A673 (cell line): ENCODE measurements at regions not wholly inside any gene's neighbourhood (a gene's known extent, or its start where the extent isn't known, plus 50 kb on each side); places are given as distances from the start of the nearest gene placed in this dataset.
"Not testable (repeated sequence)": the region's sequence is repeated elsewhere in the genome, so short reads cannot be mapped to it uniquely, and the experiment has no call there.

ENCODE experiments used
- BruUV-seq: library from RNA; stranded (reverse); fragments of 400-500 nt; replicated peaks from 2 replicates; lab custom pipeline; 2021; lab: Mats Ljungman, UMichigan
- CTCF ChIA-PET: fragments of 300-600 bp; sonication (Branson Sonifier 250); formaldehyde crosslinking; loops from one replicate; lab custom pipeline; 2022; ENCODE audit warnings: antibody characterized with exemption; lab: Charles Lee
- POLR2A ChIA-PET: fragments of 300-600 bp; sonication (Branson Sonifier 250); formaldehyde crosslinking; loops from one replicate; lab custom pipeline; 2022; ENCODE audit warnings: antibody characterized with exemption; ENCODE audit not compliant: low non-redundant PET; lab: Charles Lee
- DNase-seq: peaks from one replicate; pipeline ENCODE4 v3.0.0-alpha.2; 2015; ENCODE audit warnings: low spot score
- H3K27ac ChIP-seq: fragments of 200-600 bp; sonication (generic); 2 replicates; pipeline ENCODE4 v1.5.1; 2016; ENCODE audit warnings: mixed run types, low read depth, mild to moderate bottlenecking, mixed read lengths, antibody characterized with exemption, low read length; ENCODE audit not compliant: poor library complexity, severe bottlenecking
- H3K27me3 ChIP-seq: fragments of 200-600 bp; sonication (generic); replicated peaks from 2 replicates; pipeline ENCODE4 v1.6.1; 2017; ENCODE audit warnings: mixed run types, low read depth, mild to moderate bottlenecking, mixed read lengths, antibody characterized with exemption, low read length; ENCODE audit not compliant: insufficient read depth, poor library complexity
- H3K36me3 ChIP-seq: fragments of 200-600 bp; sonication (generic); 2 replicates; pipeline ENCODE4 v1.6.1; 2016; ENCODE audit warnings: mixed run types, mild to moderate bottlenecking, mixed read lengths, antibody characterized with exemption, low read length; ENCODE audit not compliant: insufficient read depth, poor library complexity, severe bottlenecking
- H3K4me1 ChIP-seq: fragments of 200-600 bp; sonication (generic); 2 replicates; pipeline ENCODE4 v1.6.1; 2017; ENCODE audit warnings: mixed run types, mild to moderate bottlenecking, mixed read lengths, antibody characterized with exemption, low read length; ENCODE audit not compliant: insufficient read depth, poor library complexity, severe bottlenecking
- H3K4me3 ChIP-seq: fragments of 200-600 bp; sonication (generic); 2 replicates; pipeline ENCODE4 v1.5.1; 2016; ENCODE audit warnings: low read depth, mixed run types, mild to moderate bottlenecking, mixed read lengths, low read length; ENCODE audit not compliant: poor library complexity, severe bottlenecking
- H3K9me3 ChIP-seq: fragments of 200-600 bp; sonication (generic); 2 replicates; pipeline ENCODE4 v1.6.1; 2016; ENCODE audit warnings: mixed run types, low read depth, mild to moderate bottlenecking, mixed read lengths, antibody characterized with exemption, low read length; ENCODE audit not compliant: poor library complexity, severe bottlenecking
- CTCF ChIP-seq: fragments of 300-800, 200-600 bp; sonication (generic); conservative IDR thresholded peaks from 2 replicates; pipeline ENCODE4 v1.5.1; 2017; ENCODE audit warnings: low read depth, mild to moderate bottlenecking, antibody characterized with exemption, low read length, moderate library complexity, mixed read lengths
- EZH2 ChIP-seq: fragments of 200-600 bp; sonication (generic); IDR thresholded peaks from 2 replicates; pipeline ENCODE4 v1.6.1; 2017; ENCODE audit warnings: borderline replicate concordance, low read depth, mild to moderate bottlenecking, mixed read lengths, antibody characterized with exemption, low read length; ENCODE audit not compliant: poor library complexity, severe bottlenecking
- intact Hi-C: fragments of 100-400 bp; cut with micrococcal nuclease; formaldehyde crosslinking; loops from one replicate; pipeline ENCODE4 v1.10.0; 2022; ENCODE audit not compliant: unreplicated experiment

- Histone ChIP-seq H3K27me3 (peaks cover 7% of the 10 kb centered on the region), H3K27ac (no peak overlapping the region), H3K9me3 (no peaks in the 10 kb centered on the region), H3K36me3 (no peaks in the 10 kb centered on the region), H3K4me1 (no peaks in the 10 kb centered on the region), H3K4me3 (no peak overlapping the region)
- intact Hi-C loops = no loop called here
- ChIA-PET POLR2A (no interaction called here), CTCF (no interaction called here)
- no peak for DNase-seq
- BruUV-seq = no TSS peak
- TF ChIP-seq EZH2 (no peak), CTCF (no peak)
Observed at GRCh38 chr10:90096196-90096595, 394.8 kb downstream of the KIF20B start.

- H3K27me3 ChIP-seq, H3K4me1 ChIP-seq, POLR2A ChIA-PET, intact Hi-C loops, H3K36me3 ChIP-seq, DNase-seq, H3K9me3 ChIP-seq, CTCF ChIA-PET, BruUV-seq, H3K27ac ChIP-seq, H3K4me3 ChIP-seq: not testable (repeated sequence)
Observed at GRCh38 chr10:90107581-90107980, 406.2 kb downstream of the KIF20B start.

- ChIA-PET POLR2A (no interaction called here), CTCF (no interaction called here)
- no peak for TF ChIP-seq CTCF
- TF ChIP-seq EZH2 = no peak
- no peak overlapping the region for H3K4me3 ChIP-seq
- H3K9me3 ChIP-seq = no peaks in the 10 kb centered on the region
- no TSS peak for BruUV-seq
- no peaks in the 10 kb centered on the region for H3K36me3 ChIP-seq
- intact Hi-C loops = no loop called here
- no peaks in the 10 kb centered on the region for H3K4me1 ChIP-seq
- no peak overlapping the region for H3K27ac ChIP-seq
- no peak for DNase-seq
- H3K27me3 ChIP-seq = no peaks in the 10 kb centered on the region
Observed at GRCh38 chr10:90111671-90112070, 410.3 kb downstream of the KIF20B start.

GRCh38 chr10:90112681-90113080 lies 411.3 kb downstream of the KIF20B start:
- CTCF ChIA-PET = no interaction called here
- no peak for DNase-seq
- intact Hi-C loops = no loop called here

GRCh38 chr10:90118567-90118966 lies 417.2 kb downstream of the KIF20B start:
- H3K4me1 ChIP-seq, POLR2A ChIA-PET, H3K4me3 ChIP-seq, H3K9me3 ChIP-seq, H3K27ac ChIP-seq, intact Hi-C loops, BruUV-seq, CTCF ChIA-PET, H3K27me3 ChIP-seq, DNase-seq, H3K36me3 ChIP-seq: not testable (repeated sequence)

More at GRCh38 chr10:90112681-90113080, 411.3 kb downstream of the KIF20B start:
- H3K27ac ChIP-seq = no peak overlapping the region
- H3K9me3 ChIP-seq = no peaks in the 10 kb centered on the region
- BruUV-seq = no TSS peak
- H3K36me3 ChIP-seq = no peaks in the 10 kb centered on the region
- H3K4me1 ChIP-seq = no peaks in the 10 kb centered on the region
- H3K4me3 ChIP-seq = no peak overlapping the region
- TF ChIP-seq CTCF (no peak), EZH2 (no peak)
- no peaks in the 10 kb centered on the region for H3K27me3 ChIP-seq
- POLR2A ChIA-PET = no interaction called here
